Breast epithelium (tissue), 3 donors: ENCODE measurements at regions not wholly inside any gene's neighbourhood (a gene's known extent, or its start where the extent isn't known, plus 50 kb on each side); places are given as distances from the start of the nearest gene placed in this dataset.

Experiments
- CTCF ChIP-seq, 3 donors: fragments of 450-650 bp; IDR thresholded peaks; one replicate each; pipeline ENCODE4 v1.5.1; 2016 to 2017; ENCODE audit warnings: antibody characterized with exemption in 3 of 3, mild to moderate bottlenecking in 3 of 3, moderate library complexity in 3 of 3
- POLR2A ChIP-seq: fragments of 450-650 bp; IDR thresholded peaks from one replicate; pipeline ENCODE4 v1.6.1; 2016; ENCODE audit warnings: antibody characterized with exemption, mild to moderate bottlenecking, moderate library complexity
- POLR2AphosphoS5 ChIP-seq, 3 donors: sonication (generic); formaldehyde crosslinking; IDR thresholded peaks; one replicate each; pipeline ENCODE4 v1.6.1; 2017; ENCODE audit warnings: antibody characterized with exemption in 3 of 3

GRCh38 chr1:217052196-217052595 lies 329.0 kb upstream of the ESRRG start:
- TF ChIP-seq CTCF (IDR thresholded peaks at IDR 0.05) (no peak), POLR2A (no peak), POLR2AphosphoS5 (IDR thresholded peaks at IDR 0.05) (no peak)
